HEK293T (cell line): ENCODE measurements at regions not wholly inside any gene's neighbourhood (a gene's known extent, or its start where the extent isn't known, plus 50 kb on each side); places are given as distances from the start of the nearest gene placed in this dataset.

ENCODE experiments used
- CTCF ChIA-PET: fragments of 350-600 bp; formaldehyde crosslinking; extraction: SDS; loops from one replicate; lab custom pipeline; 2021; ENCODE audit warnings: antibody characterized with exemption, inconsistent platforms; lab: Yijun Ruan, JAX
- POLR2A ChIA-PET: fragments of 350-600 bp; formaldehyde crosslinking; extraction: SDS; loops from one replicate; lab custom pipeline; 2020; ENCODE audit warnings: antibody characterized with exemption, inconsistent platforms; lab: Yijun Ruan, JAX
- DNase-seq: peaks from one replicate; pipeline ENCODE4 v3.0.0; 2012; ENCODE audit warnings: mixed read lengths; ENCODE audit errors: extremely low spot score
- ARNT ChIP-seq: fragments of 450-650 bp; IDR thresholded peaks from 2 replicates; pipeline ENCODE4 v1.6.1; 2017; ENCODE audit warnings: mild to moderate bottlenecking
- BHLHE40 ChIP-seq: fragments of 450-650 bp; IDR thresholded peaks from 2 replicates; pipeline ENCODE4 v1.6.1; 2016; ENCODE audit warnings: mild to moderate bottlenecking, moderate library complexity, borderline replicate concordance
- CTBP1 ChIP-seq: fragments of 450-650 bp; IDR thresholded peaks from 2 replicates; pipeline ENCODE4 v1.6.1; 2016; ENCODE audit warnings: borderline replicate concordance
- ELF4 ChIP-seq: fragments of 450-650 bp; IDR thresholded peaks from 2 replicates; pipeline ENCODE4 v1.6.1; 2017; ENCODE audit warnings: antibody characterized with exemption
- FOXA1 ChIP-seq: fragments of 450-650 bp; IDR thresholded peaks from 2 replicates; pipeline ENCODE4 v1.6.1; 2016; ENCODE audit warnings: mild to moderate bottlenecking
- FOXK2 ChIP-seq: fragments of 450-650 bp; IDR thresholded peaks from 2 replicates; pipeline ENCODE4 v1.6.1; 2016; ENCODE audit warnings: mild to moderate bottlenecking
- FOXM1 ChIP-seq: fragments of 450-650 bp; IDR thresholded peaks from 2 replicates; pipeline ENCODE4 v1.6.1; 2017; ENCODE audit warnings: mild to moderate bottlenecking, borderline replicate concordance
- HDGF ChIP-seq: fragments of 450-650 bp; IDR thresholded peaks from 2 replicates; pipeline ENCODE4 v1.6.1; 2017; ENCODE audit warnings: antibody characterized with exemption, borderline replicate concordance
- L3MBTL2 ChIP-seq: fragments of 450-650 bp; conservative IDR thresholded peaks from 2 replicates; pipeline ENCODE4 v1.6.1; 2016; ENCODE audit warnings: mild to moderate bottlenecking
- LEF1 ChIP-seq: fragments of 450-650 bp; IDR thresholded peaks from 2 replicates; pipeline ENCODE4 v1.6.1; 2017; ENCODE audit warnings: mild to moderate bottlenecking, borderline replicate concordance
- NFRKB ChIP-seq: fragments of 450-650 bp; IDR thresholded peaks from 2 replicates; pipeline ENCODE4 v1.6.1; 2016; ENCODE audit warnings: mild to moderate bottlenecking, moderate library complexity
- SP1 ChIP-seq: fragments of 450-650 bp; IDR thresholded peaks from 2 replicates; pipeline ENCODE4 v1.6.1; 2017
- SUZ12 ChIP-seq: fragments of 450-650 bp; IDR thresholded peaks from 2 replicates; pipeline ENCODE4 v1.6.1; 2016; ENCODE audit warnings: mild to moderate bottlenecking
- TARDBP ChIP-seq: fragments of 450-650 bp; IDR thresholded peaks from 2 replicates; pipeline ENCODE4 v1.6.1; 2016
- ZNF384 ChIP-seq: fragments of 450-650 bp; IDR thresholded peaks from 2 replicates; pipeline ENCODE4 v1.6.1; 2016
- TF ChIP-seq, protein P1 (sequence below): fragments of 450-650 bp; IDR thresholded peaks from 2 replicates; pipeline ENCODE4 v1.6.1; 2016

DNA sequence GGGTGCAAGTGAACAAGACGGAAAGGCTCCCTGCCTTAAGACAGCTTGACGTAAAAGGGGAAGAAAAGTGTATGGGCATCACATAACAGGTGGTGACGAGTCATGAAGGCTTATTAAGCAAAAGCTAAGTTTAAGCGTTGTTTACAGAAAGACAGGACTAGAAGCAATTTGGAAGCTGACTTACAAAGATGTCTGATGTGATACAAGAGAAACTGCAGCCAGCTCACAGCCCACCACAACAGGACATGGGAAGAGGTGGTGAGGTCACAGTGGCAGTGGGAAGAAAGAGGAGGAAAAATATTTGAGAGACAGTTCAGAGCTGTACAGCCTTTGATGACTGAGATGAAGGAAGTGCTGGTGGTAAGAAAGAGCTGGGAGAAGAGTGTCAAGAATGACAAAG is 181.6 kb downstream of the KLF12 start:
- DNase-seq, result no peak
- POLR2A ChIA-PET, result no interaction called here
- no peak for TF ChIP-seq HDGF
- TF ChIP-seq BHLHE40, result no peak
- no peak for TF ChIP-seq NFRKB
- no peak for TF ChIP-seq CTBP1
- no peak for TF ChIP-seq LEF1
- no peak for TF ChIP-seq ELF4
- no peak for TF ChIP-seq FOXA1
- no peak for TF ChIP-seq ZNF384
- TF ChIP-seq TARDBP, result no peak
- TF ChIP-seq L3MBTL2, result no peak
- TF ChIP-seq, protein P1, sequence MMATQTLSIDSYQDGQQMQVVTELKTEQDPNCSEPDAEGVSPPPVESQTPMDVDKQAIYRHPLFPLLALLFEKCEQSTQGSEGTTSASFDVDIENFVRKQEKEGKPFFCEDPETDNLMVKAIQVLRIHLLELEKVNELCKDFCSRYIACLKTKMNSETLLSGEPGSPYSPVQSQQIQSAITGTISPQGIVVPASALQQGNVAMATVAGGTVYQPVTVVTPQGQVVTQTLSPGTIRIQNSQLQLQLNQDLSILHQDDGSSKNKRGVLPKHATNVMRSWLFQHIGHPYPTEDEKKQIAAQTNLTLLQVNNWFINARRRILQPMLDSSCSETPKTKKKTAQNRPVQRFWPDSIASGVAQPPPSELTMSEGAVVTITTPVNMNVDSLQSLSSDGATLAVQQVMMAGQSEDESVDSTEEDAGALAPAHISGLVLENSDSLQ, result no peak
- TF ChIP-seq SUZ12, result no peak
- TF ChIP-seq ARNT, result no peak
- no peak for TF ChIP-seq SP1
- no peak for TF ChIP-seq FOXK2
- no peak for TF ChIP-seq FOXM1
- CTCF ChIA-PET, result no interaction called here

- ChIA-PET CTCF (no interaction called here), POLR2A (no interaction called here)
- TF ChIP-seq ARNT, result no peak
- no peak for TF ChIP-seq LEF1
- no peak for TF ChIP-seq SUZ12
- no peak for TF ChIP-seq L3MBTL2
- no peak for TF ChIP-seq TARDBP
- no peak for TF ChIP-seq ELF4
- TF ChIP-seq BHLHE40, result no peak
- no peak for TF ChIP-seq SP1
- TF ChIP-seq, protein P1, result no peak
- TF ChIP-seq FOXK2, result no peak
- DNase-seq, result no peak
Observed at GRCh38 chr13:73948848-73949529, 185.2 kb downstream of the KLF12 start.

DNA sequence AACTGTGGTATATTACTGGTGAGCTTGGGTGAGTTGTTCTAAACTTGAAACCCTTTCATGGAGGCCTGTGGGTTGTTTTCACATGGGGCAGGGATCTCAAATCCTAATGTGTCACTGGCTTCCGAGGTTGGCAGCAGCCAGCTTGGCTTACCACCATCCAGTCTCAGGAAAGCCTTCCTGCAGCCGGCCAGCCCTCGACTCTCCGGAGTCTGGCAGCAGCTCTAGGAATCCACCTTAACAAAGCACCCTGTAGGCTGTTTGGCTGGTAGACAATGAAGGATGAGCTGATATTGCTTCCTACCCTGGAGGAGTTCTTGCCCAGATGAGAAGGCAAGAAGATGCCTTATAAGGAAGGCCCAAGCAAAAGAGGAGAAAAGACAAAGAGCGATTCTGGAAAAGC is 188.3 kb downstream of the KLF12 start:
- CTCF ChIA-PET, result interaction anchor here (1.1 kb wide), 1 partner anchor 341 kb away, joined by 6 read pairs; no protein-coding TSS in a partner anchor

GRCh38 chr13:73945382-73945781 is 188.8 kb downstream of the KLF12 start:
- TF ChIP-seq FOXA1, result no peak
- TF ChIP-seq, protein P1, result 0 out of 2 replicates have a peak, but pooled peaks have one; percentile 2
- POLR2A ChIA-PET, result no interaction called here
- DNase-seq, result no peak

More for the DNA sequence above, 188.3 kb downstream of the KLF12 start:
- TF ChIP-seq CTBP1, result no peak
- TF ChIP-seq, protein P1, result no peak
- no peak for TF ChIP-seq FOXA1
- no peak for TF ChIP-seq NFRKB
- TF ChIP-seq TARDBP, result no peak
- TF ChIP-seq FOXM1, result no peak
- no peak for TF ChIP-seq ELF4
- TF ChIP-seq HDGF, result no peak
- TF ChIP-seq LEF1, result no peak
- no peak for TF ChIP-seq ZNF384
- no peak for TF ChIP-seq BHLHE40
- TF ChIP-seq FOXK2, result no peak
- TF ChIP-seq SP1, result no peak
- TF ChIP-seq ARNT, result no peak
- no peak for TF ChIP-seq SUZ12
- TF ChIP-seq L3MBTL2, result no peak
- POLR2A ChIA-PET, result no interaction called here
- DNase-seq, result no peak

GRCh38 chr13:73943965-73944233 is 190.3 kb downstream of the KLF12 start:
- ChIA-PET POLR2A (no interaction called here), CTCF (no interaction called here)
- TF ChIP-seq NFRKB (no peak), FOXA1 (no peak), SUZ12 (no peak), ARNT (no peak), ZNF384 (no peak), SP1 (no peak), ELF4 (no peak), BHLHE40 (no peak), TARDBP (no peak), LEF1 (no peak), FOXM1 (no peak), HDGF (no peak), CTBP1 (no peak), FOXK2 (no peak), L3MBTL2 (no peak)
- no peak for DNase-seq

More at GRCh38 chr13:73945382-73945781, 188.8 kb downstream of the KLF12 start:
- CTCF ChIA-PET, result interaction anchor here (1.1 kb wide), 1 partner anchor 342 kb away, joined by 6 read pairs; no protein-coding TSS in a partner anchor
